ENCODE measurements at regions not wholly inside any gene's neighbourhood (a gene's known extent, or its start where the extent isn't known, plus 50 kb on each side); places are given as distances from the start of the nearest gene placed in this dataset.

GRCh38 chr4:147355847-147356246, 125.0 kb upstream of the EDNRA start:
- peak; percentile 89 to 90 for DNase-seq (ENCODE audit: low read depth in 2 of 2)

- DNase-seq (ENCODE audit: low read depth in 2 of 2) = peak; percentile 81 to 86
These were observed 120.6 kb upstream of the EDNRA start for GRCh38 chr4:147360301-147360700.

GRCh38 chr4:147361726-147362125, 119.2 kb upstream of the EDNRA start:
- DNase-seq (ENCODE audit: low read depth in 2 of 2) = peak; percentile 74 to 76

- DNase-seq (ENCODE audit: low read depth in 2 of 2) = peak in 1 of 2 experiments; percentile 58
These were observed 118.0 kb upstream of the EDNRA start for GRCh38 chr4:147362938-147363337.

GRCh38 chr4:147363514-147363913, 117.4 kb upstream of the EDNRA start:
- DNase-seq (ENCODE audit: low read depth in 2 of 2) = no peak

GRCh38 chr4:147365396-147365795, 115.5 kb upstream of the EDNRA start:
- no peak for DNase-seq (ENCODE audit: low read depth in 2 of 2)

- DNase-seq (ENCODE audit: low read depth in 2 of 2) = no peak
These were observed 114.7 kb upstream of the EDNRA start for GRCh38 chr4:147366164-147366563.

- DNase-seq (ENCODE audit: low read depth in 2 of 2) = no peak
These were observed 113.0 kb upstream of the EDNRA start for GRCh38 chr4:147367891-147368290.

- no peak for DNase-seq (ENCODE audit: low read depth in 2 of 2)
These were observed 111.9 kb upstream of the EDNRA start for GRCh38 chr4:147368948-147369347.

- DNase-seq (ENCODE audit: low read depth in 2 of 2) = no peak
These were observed 110.4 kb upstream of the EDNRA start for GRCh38 chr4:147370473-147370872.

- DNase-seq (ENCODE audit: low read depth in 2 of 2) = no peak
These were observed 110.0 kb upstream of the EDNRA start for GRCh38 chr4:147370881-147371280.

GRCh38 chr4:147371661-147372060, 109.2 kb upstream of the EDNRA start:
- DNase-seq (ENCODE audit: low read depth in 2 of 2) = no peak

GRCh38 chr4:147378780-147379179, 102.1 kb upstream of the EDNRA start:
- no peak for DNase-seq (ENCODE audit: low read depth in 2 of 2)

- no peak for DNase-seq (ENCODE audit: low read depth in 2 of 2)
These were observed 99.1 kb upstream of the EDNRA start for GRCh38 chr4:147381749-147382148.

- peak; percentile 16 to 17 for DNase-seq (ENCODE audit: low read depth in 2 of 2)
These were observed 92.9 kb upstream of the EDNRA start for GRCh38 chr4:147388018-147388417.

- DNase-seq (ENCODE audit: low read depth in 2 of 2) = no peak
These were observed 84.8 kb upstream of the EDNRA start for GRCh38 chr4:147396105-147396504.

- no peak for DNase-seq (ENCODE audit: low read depth in 2 of 2)
These were observed 82.3 kb upstream of the EDNRA start for GRCh38 chr4:147398556-147398955.

- DNase-seq (ENCODE audit: low read depth in 2 of 2) = no peak
These were observed 80.2 kb upstream of the EDNRA start for GRCh38 chr4:147400721-147401120.

- DNase-seq (ENCODE audit: low read depth in 2 of 2) = no peak
These were observed 79.7 kb upstream of the EDNRA start for GRCh38 chr4:147401221-147401620.

GRCh38 chr4:147407261-147408045, 73.4 kb upstream of the EDNRA start:
- no peak for DNase-seq (ENCODE audit: low read depth in 2 of 2)

- DNase-seq (ENCODE audit: low read depth in 2 of 2) = no peak
These were observed 72.7 kb upstream of the EDNRA start for GRCh38 chr4:147408189-147408588.

GRCh38 chr4:147409350-147409749, 71.5 kb upstream of the EDNRA start:
- DNase-seq (ENCODE audit: low read depth in 2 of 2) = no peak

GRCh38 chr4:147418226-147418625, 62.7 kb upstream of the EDNRA start:
- DNase-seq (ENCODE audit: low read depth in 2 of 2) = no peak

- no peak for DNase-seq (ENCODE audit: low read depth in 2 of 2)
These were observed 59.4 kb upstream of the EDNRA start for GRCh38 chr4:147421456-147421855.
